ENCODE measurements at regions not wholly inside any gene's neighbourhood (a gene's known extent, or its start where the extent isn't known, plus 50 kb on each side); places are given as distances from the start of the nearest gene placed in this dataset.

GRCh38 chr10:83978681-83979383, 160.5 kb upstream of the GHITM start:
- Histone ChIP-seq H2AFZ (ENCODE audit: low read depth, low read length, poor library complexity, severe bottlenecking) (no peak overlapping the region), H3K27me3 (ENCODE audit: insufficient read depth, low read length) (no peaks in the 10 kb centered on the region), H3K36me3 (ENCODE audit: control insufficient read depth in 1 of 2, insufficient read depth in 2 of 2, low read length in 2 of 2) (no peaks in the 10 kb centered on the region), H3K9me2 (ENCODE audit: insufficient read depth) (no peaks in the 10 kb centered on the region), H3K4me1 (ENCODE audit: control insufficient read depth in 1 of 2, insufficient read depth in 2 of 2, low read length in 2 of 2) (peaks cover 10 to 11% of the 10 kb centered on the region in 2 experiments), H3K4me2 (ENCODE audit: low read length) (no peak overlapping the region), H3K9me3 (ENCODE audit: control insufficient read depth in 1 of 2, insufficient read depth in 1 of 2, low read depth in 1 of 2, low read length in 2 of 2) (no peaks in the 10 kb centered on the region), H4K20me1 (ENCODE audit: insufficient read depth) (no peaks in the 10 kb centered on the region), H3K27ac (ENCODE audit: low read depth, low read length) (no peak overlapping the region), H3K79me2 (ENCODE audit: insufficient read depth, low read length) (no peaks in the 10 kb centered on the region), H3K4me3 (replicated peaks in 1 of 2; ENCODE audit: low read depth in 1 of 2, low read length in 2 of 2) (no peak overlapping the region), H3K9ac (ENCODE audit: low read length) (no peak overlapping the region)
- ATAC-seq, result no peak
- RAD21 ChIA-PET (ENCODE audit: low non-redundant PET in 1 of 2, low total read pairs in 2 of 2, uncharacterized antibody in 2 of 2, unreplicated experiment in 2 of 2), result no interaction called here
- POLR2A ChIA-PET, result no interaction called here
- intact Hi-C loops (cut with micrococcal nuclease), result no loop called here
- CTCF ChIA-PET, result no interaction called here
- no peak for DNase-seq (ENCODE audit: low read depth, low spot score)
- no TSS peak for BruUV-seq (replicated peaks)
- TF ChIP-seq RAD21 (IDR thresholded peaks at IDR 0.05; ENCODE audit: low read depth) (peak; percentile 13; the same call in 1 of the 2 replicates), SIN3A (IDR thresholded peaks at IDR 0.05; ENCODE audit: low read depth) (no peak), TCF7L2 (IDR thresholded peaks at IDR 0.05; ENCODE audit: borderline replicate concordance, extremely low read depth, insufficient read depth, insufficient read length) (no peak), POLR2AphosphoS5 (IDR thresholded peaks at IDR 0.05; ENCODE audit: low read depth, low read length) (no peak), ZBTB33 (IDR thresholded peaks at IDR 0.05; ENCODE audit: extremely low read depth, insufficient replicate concordance, low read length) (no peak), POLR2A (IDR thresholded peaks at IDR 0.05; ENCODE audit: borderline replicate concordance, extremely low read depth, insufficient read depth, insufficient read length) (no peak), CTCF (IDR thresholded peaks at IDR 0.05 in 2 of 3, conservative IDR thresholded peaks at IDR 0.05 in 1 of 3; ENCODE audit: borderline replicate concordance in 1 of 3, insufficient read depth in 1 of 3, low read depth in 2 of 3, low read length in 2 of 3) (0 out of 6 replicates have a peak, but pooled peaks of 1 of the 3 experiments have one; percentile 12)

All from HCT116 (cell line).